Neural cell (in vitro differentiated cells): ENCODE measurements at regions not wholly inside any gene's neighbourhood (a gene's known extent, or its start where the extent isn't known, plus 50 kb on each side); places are given as distances from the start of the nearest gene placed in this dataset.

Experiments
- H2AFZ ChIP-seq: fragments of 200-600, 300-800 bp; sonication (generic), shearing (Covaris generic); 2 replicates; pipeline ENCODE4 v1.6.0; 2014; ENCODE audit warnings: low read depth, mild to moderate bottlenecking, antibody characterized with exemption, low read length, moderate library complexity
- H3F3A ChIP-seq: fragments of 200-600 bp; shearing (Covaris generic); 2 replicates; pipeline ENCODE4 v1.6.1; 2016; ENCODE audit warnings: mild to moderate bottlenecking, moderate library complexity, mixed read lengths, antibody characterized with exemption, low read length; ENCODE audit not compliant: insufficient read depth, poor library complexity, severe bottlenecking
- H3K27ac ChIP-seq: fragments of 200-600, 300-800 bp; sonication (generic), shearing (Covaris generic); 2 replicates; pipeline ENCODE4 v1.5.1; 2014; ENCODE audit warnings: mild to moderate bottlenecking, low read length, moderate library complexity
- H3K27me3 ChIP-seq: fragments of 300-800, 200-600 bp; sonication (generic), shearing (Covaris generic); 2 replicates; pipeline ENCODE4 v1.6.0; 2014; ENCODE audit warnings: mild to moderate bottlenecking, low read depth, low read length, moderate library complexity; ENCODE audit not compliant: insufficient read depth
- H3K36me3 ChIP-seq: fragments of 300-800, 200-600 bp; sonication (generic), shearing (Covaris generic); 2 replicates; pipeline ENCODE4 v1.5.1; 2014; ENCODE audit warnings: mild to moderate bottlenecking, antibody characterized with exemption, low read length, moderate library complexity; ENCODE audit not compliant: insufficient read depth
- H3K4me2 ChIP-seq: fragments of 300-800, 200-600 bp; sonication (generic), shearing (Covaris generic); 2 replicates; pipeline ENCODE4 v1.6.0; 2014; ENCODE audit warnings: mild to moderate bottlenecking, low read length
- H3K4me3 ChIP-seq: fragments of 300-800, 200-600 bp; sonication (generic), shearing (Covaris generic); 2 replicates; pipeline ENCODE4 v1.5.1; 2014; ENCODE audit warnings: mild to moderate bottlenecking, low read length, moderate library complexity
- H3K79me2 ChIP-seq: fragments of 200-600 bp; shearing (Covaris generic); replicated peaks from 2 replicates; pipeline ENCODE4 v1.6.0; 2014; ENCODE audit warnings: mild to moderate bottlenecking, low read length, moderate library complexity; ENCODE audit not compliant: insufficient read depth
- H3K9ac ChIP-seq: fragments of 300-800, 200-600 bp; sonication (generic), shearing (Covaris generic); 2 replicates; pipeline ENCODE4 v1.6.1; 2016; ENCODE audit warnings: mild to moderate bottlenecking, low read length, mixed read lengths
- H3K9me2 ChIP-seq: fragments of 200-600 bp; shearing (Covaris generic); 2 replicates; pipeline ENCODE4 v1.6.1; 2016; ENCODE audit warnings: mild to moderate bottlenecking, low read length, mixed read lengths; ENCODE audit not compliant: insufficient read depth
- H3K9me3 ChIP-seq: fragments of 200-600, 300-800 bp; sonication (generic), shearing (Covaris generic); 2 replicates; pipeline ENCODE4 v1.6.1; 2016; ENCODE audit warnings: mild to moderate bottlenecking, mixed run types, low read length, moderate library complexity, mixed read lengths
- H4K20me1 ChIP-seq: fragments of 200-600 bp; shearing (Covaris generic); 2 replicates; pipeline ENCODE4 v1.6.1; 2016; ENCODE audit warnings: mild to moderate bottlenecking, mixed run types; ENCODE audit not compliant: insufficient read depth
- CTCF ChIP-seq: fragments of 450-650 bp; IDR thresholded peaks from 2 replicates; pipeline ENCODE4 v1.5.1; 2014; ENCODE audit warnings: antibody characterized with exemption, mild to moderate bottlenecking, moderate library complexity; ENCODE audit not compliant: poor library complexity, severe bottlenecking
- EP300 ChIP-seq: fragments of 450-650 bp; conservative IDR thresholded peaks from 2 replicates; pipeline ENCODE4 v1.6.1; 2014; ENCODE audit warnings: antibody characterized with exemption, mild to moderate bottlenecking, moderate library complexity; ENCODE audit not compliant: poor library complexity, severe bottlenecking
- EZH2 ChIP-seq: fragments of 200-600, 300-800 bp; shearing (Covaris generic), sonication (generic); IDR thresholded peaks from 2 replicates; pipeline ENCODE4 v1.6.1; 2014; ENCODE audit warnings: antibody characterized with exemption, low read length, borderline replicate concordance, mild to moderate bottlenecking; ENCODE audit not compliant: insufficient read depth, poor library complexity, severe bottlenecking
- MXI1 ChIP-seq: fragments of 450-650 bp; conservative IDR thresholded peaks from 2 replicates; pipeline ENCODE4 v1.6.1; 2014; ENCODE audit warnings: antibody characterized with exemption, mild to moderate bottlenecking; ENCODE audit not compliant: poor library complexity, severe bottlenecking
- POLR2AphosphoS5 ChIP-seq: IDR thresholded peaks from 2 replicates; pipeline ENCODE4 v1.6.1; 2012
- RAD21 ChIP-seq: fragments of 450-650 bp; conservative IDR thresholded peaks from 2 replicates; pipeline ENCODE4 v1.6.1; 2014; ENCODE audit warnings: antibody characterized with exemption, mild to moderate bottlenecking, moderate library complexity
- SMC3 ChIP-seq: fragments of 450-650 bp; conservative IDR thresholded peaks from 2 replicates; pipeline ENCODE4 v1.6.1; 2014; ENCODE audit warnings: antibody characterized with exemption, mild to moderate bottlenecking, moderate library complexity; ENCODE audit not compliant: poor library complexity
- TAF1 ChIP-seq: IDR thresholded peaks from 2 replicates; pipeline ENCODE4 v1.6.1; 2012; ENCODE audit warnings: low read depth
- TF ChIP-seq, protein P1 (sequence below): IDR thresholded peaks from 2 replicates; pipeline ENCODE4 v1.6.1; 2012; ENCODE audit warnings: borderline replicate concordance

- Histone ChIP-seq H3K9me3 (no peaks in the 10 kb centered on the region), H3K9me2 (no peaks in the 10 kb centered on the region), H4K20me1 (no peaks in the 10 kb centered on the region), H3K4me3 (no peak overlapping the region), H3K9ac (no peak overlapping the region), H3K79me2 (no peaks in the 10 kb centered on the region), H3K4me2 (no peak overlapping the region), H3F3A (no peaks in the 10 kb centered on the region), H3K27ac (no peak overlapping the region), H2AFZ (no peak overlapping the region), H3K36me3 (no peaks in the 10 kb centered on the region), H3K27me3 (no peaks in the 10 kb centered on the region)
- TF ChIP-seq CTCF (no peak), RAD21 (no peak), TAF1 (no peak), MXI1 (no peak), POLR2AphosphoS5 (no peak), EP300 (no peak), EZH2 (no peak), SMC3 (no peak)
Observed at GRCh38 chr2:52955079-52955478, 812.5 kb upstream of the CHAC2 start.

GRCh38 chr2:52940101-52940500, 827.5 kb upstream of the CHAC2 start:
- Histone ChIP-seq H3K9me2 (no peaks in the 10 kb centered on the region), H3K27me3 (no peaks in the 10 kb centered on the region), H3K9me3 (no peaks in the 10 kb centered on the region), H3K4me2 (no peak overlapping the region), H3K27ac (no peak overlapping the region), H4K20me1 (no peaks in the 10 kb centered on the region), H3K9ac (no peak overlapping the region), H3F3A (no peaks in the 10 kb centered on the region), H2AFZ (no peak overlapping the region), H3K79me2 (no peaks in the 10 kb centered on the region), H3K4me3 (no peak overlapping the region), H3K36me3 (no peaks in the 10 kb centered on the region)
- TF ChIP-seq TAF1: no peak
- no peak for TF ChIP-seq CTCF
- TF ChIP-seq EZH2: no peak
- TF ChIP-seq RAD21: no peak
- TF ChIP-seq MXI1: no peak
- no peak for TF ChIP-seq EP300

DNA sequence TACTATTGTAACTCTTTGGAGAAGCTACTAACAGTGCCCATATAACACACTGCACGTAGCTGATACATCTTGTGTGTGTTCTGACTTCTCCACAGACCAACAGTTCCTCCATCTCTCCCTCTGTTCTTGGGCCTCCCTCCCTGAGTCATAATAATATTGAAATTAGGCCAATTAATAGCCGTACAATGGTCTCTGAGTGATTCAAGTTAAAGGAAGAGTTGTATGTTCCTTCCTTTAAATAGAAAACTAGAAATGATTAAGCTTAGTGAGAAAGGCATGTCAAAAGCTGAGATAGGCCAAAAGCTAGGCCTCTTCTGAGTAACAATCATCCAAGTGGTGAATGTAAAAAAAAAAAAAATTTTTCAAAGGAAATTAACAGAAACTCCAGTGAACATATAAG, 828.4 kb upstream of the CHAC2 start:
- H3K79me2 ChIP-seq: no peaks in the 10 kb centered on the region
- H3K36me3 ChIP-seq: no peaks in the 10 kb centered on the region
- H3F3A ChIP-seq: no peaks in the 10 kb centered on the region
- no peak overlapping the region for H3K9ac ChIP-seq
- H3K9me3 ChIP-seq: no peaks in the 10 kb centered on the region
- no peak overlapping the region for H2AFZ ChIP-seq
- no peak overlapping the region for H3K27ac ChIP-seq
- no peak for TF ChIP-seq MXI1
- no peak for TF ChIP-seq CTCF
- no peak for TF ChIP-seq RAD21
- no peak for TF ChIP-seq EP300
- TF ChIP-seq TAF1: no peak
- no peak for TF ChIP-seq POLR2AphosphoS5
- TF ChIP-seq, protein P1, sequence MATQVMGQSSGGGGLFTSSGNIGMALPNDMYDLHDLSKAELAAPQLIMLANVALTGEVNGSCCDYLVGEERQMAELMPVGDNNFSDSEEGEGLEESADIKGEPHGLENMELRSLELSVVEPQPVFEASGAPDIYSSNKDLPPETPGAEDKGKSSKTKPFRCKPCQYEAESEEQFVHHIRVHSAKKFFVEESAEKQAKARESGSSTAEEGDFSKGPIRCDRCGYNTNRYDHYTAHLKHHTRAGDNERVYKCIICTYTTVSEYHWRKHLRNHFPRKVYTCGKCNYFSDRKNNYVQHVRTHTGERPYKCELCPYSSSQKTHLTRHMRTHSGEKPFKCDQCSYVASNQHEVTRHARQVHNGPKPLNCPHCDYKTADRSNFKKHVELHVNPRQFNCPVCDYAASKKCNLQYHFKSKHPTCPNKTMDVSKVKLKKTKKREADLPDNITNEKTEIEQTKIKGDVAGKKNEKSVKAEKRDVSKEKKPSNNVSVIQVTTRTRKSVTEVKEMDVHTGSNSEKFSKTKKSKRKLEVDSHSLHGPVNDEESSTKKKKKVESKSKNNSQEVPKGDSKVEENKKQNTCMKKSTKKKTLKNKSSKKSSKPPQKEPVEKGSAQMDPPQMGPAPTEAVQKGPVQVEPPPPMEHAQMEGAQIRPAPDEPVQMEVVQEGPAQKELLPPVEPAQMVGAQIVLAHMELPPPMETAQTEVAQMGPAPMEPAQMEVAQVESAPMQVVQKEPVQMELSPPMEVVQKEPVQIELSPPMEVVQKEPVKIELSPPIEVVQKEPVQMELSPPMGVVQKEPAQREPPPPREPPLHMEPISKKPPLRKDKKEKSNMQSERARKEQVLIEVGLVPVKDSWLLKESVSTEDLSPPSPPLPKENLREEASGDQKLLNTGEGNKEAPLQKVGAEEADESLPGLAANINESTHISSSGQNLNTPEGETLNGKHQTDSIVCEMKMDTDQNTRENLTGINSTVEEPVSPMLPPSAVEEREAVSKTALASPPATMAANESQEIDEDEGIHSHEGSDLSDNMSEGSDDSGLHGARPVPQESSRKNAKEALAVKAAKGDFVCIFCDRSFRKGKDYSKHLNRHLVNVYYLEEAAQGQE: no peak
- H3K9me2 ChIP-seq: no peaks in the 10 kb centered on the region
- H3K4me3 ChIP-seq: no peak overlapping the region
- no peaks in the 10 kb centered on the region for H3K27me3 ChIP-seq
- no peak overlapping the region for H3K4me2 ChIP-seq
- no peaks in the 10 kb centered on the region for H4K20me1 ChIP-seq
